ENCODE measurements at regions not wholly inside any gene's neighbourhood (a gene's known extent, or its start where the extent isn't known, plus 50 kb on each side); places are given as distances from the start of the nearest gene placed in this dataset.

DNA sequence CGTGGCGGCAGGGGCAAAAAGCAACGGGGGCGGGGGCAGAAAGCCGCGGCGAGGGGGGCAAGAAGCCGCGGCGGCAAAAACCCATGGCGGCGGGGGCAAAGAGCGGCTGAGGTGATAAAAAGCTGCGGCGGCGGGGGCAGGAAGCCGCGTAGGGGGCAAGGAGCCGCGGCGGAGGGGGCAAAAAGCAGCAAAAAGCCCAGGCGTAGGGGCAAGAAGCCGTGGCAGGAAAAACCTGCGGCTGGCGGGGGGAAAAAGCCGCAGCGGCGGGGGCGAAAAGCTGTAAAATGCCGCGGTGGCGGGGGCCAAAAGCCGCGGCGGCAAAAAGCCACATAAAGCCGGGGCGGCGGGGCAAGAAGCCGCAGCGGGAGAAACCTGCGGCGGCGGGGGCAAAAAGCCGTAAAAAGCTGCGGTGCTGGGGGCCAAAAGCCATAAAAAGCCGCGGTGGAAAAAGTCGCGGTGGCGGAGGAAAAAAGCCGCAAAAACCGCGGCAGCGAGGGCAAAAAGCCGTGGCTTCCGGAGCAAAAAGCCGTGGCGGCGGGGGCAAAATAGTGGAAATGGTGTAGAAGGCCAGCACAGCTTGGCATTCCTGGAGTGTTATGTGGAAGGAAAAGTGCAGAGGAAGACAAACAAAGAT lies 487.8 kb downstream of the ZNF33B start:
- POLR2A ChIA-PET, result no interaction called here
- Histone ChIP-seq H3K27me3 (ENCODE audit: control insufficient read depth in 2 of 2, insufficient read depth in 2 of 2, low read length in 2 of 2) (no peaks in the 10 kb centered on the region), H3K9me3 (replicated peaks; ENCODE audit: control insufficient read depth, insufficient read depth, low read depth, low read length) (no peaks in the 10 kb centered on the region; the same call in 1 of the 2 replicates), H3K9me1 (ENCODE audit: control insufficient read depth, insufficient read depth, low read length) (no peaks in the 10 kb centered on the region), H3K4me2 (ENCODE audit: insufficient read depth, low read length) (no peak overlapping the region), H3K27ac (ENCODE audit: extremely low read depth, low read depth, low read length) (no peak overlapping the region), H3K36me3 (ENCODE audit: control insufficient read depth, insufficient read depth, low read length) (no peaks in the 10 kb centered on the region), H4K20me1 (replicated peaks; ENCODE audit: control insufficient read depth, insufficient read depth, low read length) (no peaks in the 10 kb centered on the region), H3K4me1 (replicated peaks in 1 of 2; ENCODE audit: control insufficient read depth in 2 of 2, insufficient read depth in 2 of 2, low read length in 2 of 2) (no peaks in the 10 kb centered on the region), H3K9ac (ENCODE audit: insufficient read depth in 1 of 2, low read depth in 2 of 2, low read length in 2 of 2) (no peak overlapping the region), H3K79me2 (ENCODE audit: control insufficient read depth, insufficient read depth, low read length) (no peaks in the 10 kb centered on the region), H3K4me3 (no peak overlapping the region), H2AFZ (ENCODE audit: low read depth, low read length) (no peak overlapping the region)
- BruUV-seq (replicated peaks), result no TSS peak
- 45% methylated on average over 11 of the region's 59 CpGs for WGBS (ENCODE audit: insufficient coverage, low coverage, missing lambda C conversion rate)
- no peak for DNase-seq (ENCODE audit: extremely low read depth in 1 of 4, low spot score in 3 of 4)
- intact Hi-C loops (cut with micrococcal nuclease), result no loop called here
- no peak for ATAC-seq
- no peak for FAIRE-seq
- in situ Hi-C loops (cut with MboI), result no loop called here
- CTCF ChIA-PET (ENCODE audit: low intra/inter-chr PET ratio), result no interaction called here
- TF ChIP-seq, protein P1, sequence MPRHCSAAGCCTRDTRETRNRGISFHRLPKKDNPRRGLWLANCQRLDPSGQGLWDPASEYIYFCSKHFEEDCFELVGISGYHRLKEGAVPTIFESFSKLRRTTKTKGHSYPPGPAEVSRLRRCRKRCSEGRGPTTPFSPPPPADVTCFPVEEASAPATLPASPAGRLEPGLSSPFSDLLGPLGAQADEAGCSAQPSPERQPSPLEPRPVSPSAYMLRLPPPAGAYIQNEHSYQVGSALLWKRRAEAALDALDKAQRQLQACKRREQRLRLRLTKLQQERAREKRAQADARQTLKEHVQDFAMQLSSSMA (CRISPR knock-in tag; IDR thresholded peaks at IDR 0.05), result no peak
- TF ChIP-seq NFXL1 (CRISPR knock-in tag; IDR thresholded peaks at IDR 0.05) (no peak), CTBP1 (IDR thresholded peaks at IDR 0.05; ENCODE audit: borderline replicate concordance) (no peak), ZFPM2 (CRISPR knock-in tag; IDR thresholded peaks at IDR 0.05) (no peak), HMG20A (CRISPR knock-in tag; conservative IDR thresholded peaks at IDR 0.05) (no peak), BRF1 (IDR thresholded peaks at IDR 0.05; ENCODE audit: borderline replicate concordance, extremely low read depth, insufficient read length) (no peak), MCM2 (IDR thresholded peaks at IDR 0.05; ENCODE audit: low read depth) (no peak)
- TF ChIP-seq, protein P2, sequence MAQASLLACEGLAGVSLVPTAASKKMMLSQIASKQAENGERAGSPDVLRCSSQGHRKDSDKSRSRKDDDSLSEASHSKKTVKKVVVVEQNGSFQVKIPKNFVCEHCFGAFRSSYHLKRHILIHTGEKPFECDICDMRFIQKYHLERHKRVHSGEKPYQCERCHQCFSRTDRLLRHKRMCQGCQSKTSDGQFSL (CRISPR knock-in tag; IDR thresholded peaks at IDR 0.05), result no peak
- TF ChIP-seq, protein P2 (tag; IDR thresholded peaks at IDR 0.05), result no peak
- TF ChIP-seq, protein P3, sequence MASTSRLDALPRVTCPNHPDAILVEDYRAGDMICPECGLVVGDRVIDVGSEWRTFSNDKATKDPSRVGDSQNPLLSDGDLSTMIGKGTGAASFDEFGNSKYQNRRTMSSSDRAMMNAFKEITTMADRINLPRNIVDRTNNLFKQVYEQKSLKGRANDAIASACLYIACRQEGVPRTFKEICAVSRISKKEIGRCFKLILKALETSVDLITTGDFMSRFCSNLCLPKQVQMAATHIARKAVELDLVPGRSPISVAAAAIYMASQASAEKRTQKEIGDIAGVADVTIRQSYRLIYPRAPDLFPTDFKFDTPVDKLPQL (IDR thresholded peaks at IDR 0.05; ENCODE audit: extremely low read depth, insufficient read length), result no peak
- TF ChIP-seq, protein P4, sequence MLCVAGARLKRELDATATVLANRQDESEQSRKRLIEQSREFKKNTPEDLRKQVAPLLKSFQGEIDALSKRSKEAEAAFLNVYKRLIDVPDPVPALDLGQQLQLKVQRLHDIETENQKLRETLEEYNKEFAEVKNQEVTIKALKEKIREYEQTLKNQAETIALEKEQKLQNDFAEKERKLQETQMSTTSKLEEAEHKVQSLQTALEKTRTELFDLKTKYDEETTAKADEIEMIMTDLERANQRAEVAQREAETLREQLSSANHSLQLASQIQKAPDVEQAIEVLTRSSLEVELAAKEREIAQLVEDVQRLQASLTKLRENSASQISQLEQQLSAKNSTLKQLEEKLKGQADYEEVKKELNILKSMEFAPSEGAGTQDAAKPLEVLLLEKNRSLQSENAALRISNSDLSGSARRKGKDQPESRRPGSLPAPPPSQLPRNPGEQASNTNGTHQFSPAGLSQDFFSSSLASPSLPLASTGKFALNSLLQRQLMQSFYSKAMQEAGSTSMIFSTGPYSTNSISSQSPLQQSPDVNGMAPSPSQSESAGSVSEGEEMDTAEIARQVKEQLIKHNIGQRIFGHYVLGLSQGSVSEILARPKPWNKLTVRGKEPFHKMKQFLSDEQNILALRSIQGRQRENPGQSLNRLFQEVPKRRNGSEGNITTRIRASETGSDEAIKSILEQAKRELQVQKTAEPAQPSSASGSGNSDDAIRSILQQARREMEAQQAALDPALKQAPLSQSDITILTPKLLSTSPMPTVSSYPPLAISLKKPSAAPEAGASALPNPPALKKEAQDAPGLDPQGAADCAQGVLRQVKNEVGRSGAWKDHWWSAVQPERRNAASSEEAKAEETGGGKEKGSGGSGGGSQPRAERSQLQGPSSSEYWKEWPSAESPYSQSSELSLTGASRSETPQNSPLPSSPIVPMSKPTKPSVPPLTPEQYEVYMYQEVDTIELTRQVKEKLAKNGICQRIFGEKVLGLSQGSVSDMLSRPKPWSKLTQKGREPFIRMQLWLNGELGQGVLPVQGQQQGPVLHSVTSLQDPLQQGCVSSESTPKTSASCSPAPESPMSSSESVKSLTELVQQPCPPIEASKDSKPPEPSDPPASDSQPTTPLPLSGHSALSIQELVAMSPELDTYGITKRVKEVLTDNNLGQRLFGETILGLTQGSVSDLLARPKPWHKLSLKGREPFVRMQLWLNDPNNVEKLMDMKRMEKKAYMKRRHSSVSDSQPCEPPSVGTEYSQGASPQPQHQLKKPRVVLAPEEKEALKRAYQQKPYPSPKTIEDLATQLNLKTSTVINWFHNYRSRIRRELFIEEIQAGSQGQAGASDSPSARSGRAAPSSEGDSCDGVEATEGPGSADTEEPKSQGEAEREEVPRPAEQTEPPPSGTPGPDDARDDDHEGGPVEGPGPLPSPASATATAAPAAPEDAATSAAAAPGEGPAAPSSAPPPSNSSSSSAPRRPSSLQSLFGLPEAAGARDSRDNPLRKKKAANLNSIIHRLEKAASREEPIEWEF (CRISPR knock-in tag; IDR thresholded peaks at IDR 0.05), result no peak

All from K562 (cell line).